K562 (cell line): ENCODE measurements at regions not wholly inside any gene's neighbourhood (a gene's known extent, or its start where the extent isn't known, plus 50 kb on each side); places are given as distances from the start of the nearest gene placed in this dataset.

Source experiments
- ATAC-seq: fragments of 200-7000 bp; cut with Tn5 transposase; 3 replicates; pipeline ENCODE4 v1.9.1; 2020; ENCODE audit warnings: moderate library complexity
- BruUV-seq: library from RNA; stranded (reverse); fragments of 400-500 nt; replicated peaks from 2 replicates; lab custom pipeline; 2021; lab: Mats Ljungman, UMichigan
- CTCF ChIA-PET: fragments of 300-600 bp; formaldehyde crosslinking; extraction: SDS; loops from one replicate; lab custom pipeline; 2021; ENCODE audit warnings: low intra/inter-chr PET ratio; lab: Yijun Ruan, JAX
- POLR2A ChIA-PET: fragments of 300-600, 350-650 bp; sonication (Branson Sonifier 250); formaldehyde crosslinking; extraction: SDS; loops from one replicate; lab custom pipeline; 2021; ENCODE audit warnings: antibody characterized with exemption, inconsistent platforms; lab: Yijun Ruan, JAX
- DNase-seq, 4 experiments: peaks; one replicate each; pipeline versions ENCODE4 v3.0.0 to v3.0.0-alpha.2; 2011 to 2018; ENCODE audit warnings: low spot score in 3 of 4, mixed read lengths in 3 of 4; ENCODE audit errors: extremely low read depth in 1 of 4
- FAIRE-seq: peaks from 2 replicates; lab custom pipeline; 2011; peaks lifted over from hg19 to GRCh38; lab: Jason Lieb, UNC
- H2AFZ ChIP-seq: 2 replicates; pipeline ENCODE4 v1.6.0; 2011; ENCODE audit warnings: low read depth, low read length, control low read depth, inconsistent platforms
- H3K27ac ChIP-seq: fragments of 200-600 bp; 3 replicates; pipeline ENCODE4 v1.8.0; 2011; ENCODE audit warnings: low read depth, mild to moderate bottlenecking, control low read depth, inconsistent platforms, low read length, moderate library complexity, mixed read lengths; ENCODE audit errors: extremely low read depth
- H3K27me3 ChIP-seq, 2 experiments: fragments of 300-600 bp in 1 of 2; 2 replicates in 1 of 2; 3 replicates in 1 of 2; pipeline versions ENCODE4 v1.6.0 to v1.8.0; 2011; ENCODE audit warnings: inconsistent platforms in 2 of 2, low read length in 2 of 2, mild to moderate bottlenecking in 1 of 2, mixed read lengths in 1 of 2, moderate library complexity in 1 of 2; ENCODE audit not compliant: control insufficient read depth in 2 of 2, insufficient read depth in 2 of 2
- H3K36me3 ChIP-seq: fragments of 300-600 bp; 3 replicates; pipeline ENCODE4 v1.8.0; 2011; ENCODE audit warnings: mild to moderate bottlenecking, low read length, inconsistent platforms; ENCODE audit not compliant: control insufficient read depth, insufficient read depth
- H3K4me1 ChIP-seq, 2 experiments: fragments of 200-600 bp in 1 of 2; replicated peaks in 1 of 2; 2 replicates in 1 of 2; 3 replicates in 1 of 2; pipeline versions ENCODE4 v1.5.1 to v1.8.0; 2011; ENCODE audit warnings: inconsistent platforms in 2 of 2, low read length in 2 of 2, mild to moderate bottlenecking in 1 of 2, mixed read lengths in 1 of 2, moderate library complexity in 1 of 2; ENCODE audit not compliant: control insufficient read depth in 2 of 2, insufficient read depth in 2 of 2
- H3K4me2 ChIP-seq: 2 replicates; pipeline ENCODE4 v1.6.1; 2011; ENCODE audit warnings: low read length, control low read depth, inconsistent platforms, mixed read lengths; ENCODE audit not compliant: insufficient read depth
- H3K4me3 ChIP-seq: fragments of 200-600 bp; sonication (generic), shearing (Covaris generic); 2 replicates; pipeline ENCODE4 v1.5.1; 2016; ENCODE audit warnings: control low read depth, inconsistent platforms
- H3K79me2 ChIP-seq: fragments of 200-600 bp; 3 replicates; pipeline ENCODE4 v1.8.0; 2011; ENCODE audit warnings: low read length, inconsistent platforms; ENCODE audit not compliant: control insufficient read depth, insufficient read depth
- H3K9ac ChIP-seq, 2 experiments: 2 replicates each; pipeline versions ENCODE4 v1.6.0 to v1.6.1; 2011; ENCODE audit warnings: low read depth in 2 of 2, low read length in 2 of 2, control low read depth in 1 of 2, inconsistent platforms in 1 of 2, mild to moderate bottlenecking in 1 of 2, mixed read lengths in 1 of 2; ENCODE audit not compliant: insufficient read depth in 1 of 2
- H3K9me1 ChIP-seq: one replicate; pipeline ENCODE4 v1.6.0; 2011; ENCODE audit warnings: inconsistent platforms, mild to moderate bottlenecking, low read length, moderate library complexity; ENCODE audit not compliant: control insufficient read depth, insufficient read depth
- H3K9me3 ChIP-seq: replicated peaks from 2 replicates; pipeline ENCODE4 v1.5.1; 2011; ENCODE audit warnings: low read depth, low read length, inconsistent platforms; ENCODE audit not compliant: control insufficient read depth, insufficient read depth
- H4K20me1 ChIP-seq: replicated peaks from 2 replicates; pipeline ENCODE4 v1.6.1; 2011; ENCODE audit warnings: low read length, inconsistent platforms, mixed read lengths; ENCODE audit not compliant: control insufficient read depth, insufficient read depth
- C11orf30 ChIP-seq: fragments of 450-650 bp; IDR thresholded peaks from 2 replicates; pipeline ENCODE4 v1.6.1; 2016; ENCODE audit warnings: low read depth, mild to moderate bottlenecking
- GABPA ChIP-seq: fragments of 200-800 bp; sonication (Bioruptor generic); conservative IDR thresholded peaks from 2 replicates; pipeline ENCODE4 v1.6.1; 2016; ENCODE audit warnings: low read depth, missing genetic modification characterization, missing compliant biosample characterization
- KDM2B ChIP-seq: fragments of 250-450 bp; sonication (Bioruptor Pico); IDR thresholded peaks from 2 replicates; pipeline ENCODE4 v1.8.0; 2021; ENCODE audit warnings: mild to moderate bottlenecking, moderate library complexity
- KLF13 ChIP-seq: fragments of 450-650 bp; IDR thresholded peaks from 2 replicates; pipeline ENCODE4 v1.6.1; 2016; ENCODE audit warnings: missing genetic modification characterization, low read depth, mild to moderate bottlenecking, missing compliant biosample characterization, moderate library complexity, borderline replicate concordance
- MAFG ChIP-seq: fragments of 450-650 bp; conservative IDR thresholded peaks from 2 replicates; pipeline ENCODE4 v1.6.1; 2016; ENCODE audit warnings: missing genetic modification characterization, missing compliant biosample characterization
- NFE2 ChIP-seq: IDR thresholded peaks from 2 replicates; pipeline ENCODE4 v1.6.1; 2014; ENCODE audit warnings: antibody characterized with exemption, low read depth
- ZNF639 ChIP-seq, 2 experiments: fragments of 200-800 bp in 1 of 2; sonication (Bioruptor generic) in 1 of 2; sonication (generic) in 1 of 2; formaldehyde crosslinking in 1 of 2; IDR thresholded peaks in 1 of 2; conservative IDR thresholded peaks in 1 of 2; 2 replicates each; pipeline versions ENCODE4 v1.5.0 to v1.6.1; 2016 to 2020; ENCODE audit warnings: missing compliant biosample characterization in 1 of 2, missing genetic modification characterization in 1 of 2, missing genetic modification reagents in 1 of 2
- ZNF766 ChIP-seq: fragments of 200-800 bp; sonication (Bioruptor generic); conservative IDR thresholded peaks from 2 replicates; pipeline ENCODE4 v1.6.1; 2016; ENCODE audit warnings: missing genetic modification characterization, missing compliant biosample characterization
- WGBS: fragments of 100-300 bp; shearing (Covaris generic); methylation state at CpG from one replicate; pipeline ENCODE4 v1.1.6; 2016; ENCODE audit warnings: low coverage, mixed read lengths; ENCODE audit not compliant: insufficient coverage; ENCODE audit errors: missing lambda C conversion rate; 5-methylcytosine and 5-hydroxymethylcytosine counted together
- in situ Hi-C: fragments of 300-500 bp; cut with MboI; formaldehyde crosslinking; loops from 4 replicates; pipeline ENCODE4 v1.15.0; 2018; ENCODE audit warnings: inconsistent platforms, mixed read lengths
- intact Hi-C: fragments of 100-400 bp; cut with micrococcal nuclease; formaldehyde crosslinking; loops from 2 replicates; pipeline ENCODE4 v1.14.2; 2022
- TF ChIP-seq, protein P1 (sequence below): fragments of 450-650 bp; IDR thresholded peaks from 2 replicates; pipeline ENCODE4 v1.6.1; 2016
- TF ChIP-seq, protein P2 (sequence below): fragments of 450-650 bp; conservative IDR thresholded peaks from 2 replicates; pipeline ENCODE4 v1.6.1; 2016; ENCODE audit warnings: missing genetic modification characterization, low read depth, mild to moderate bottlenecking, missing compliant biosample characterization, moderate library complexity

DNA sequence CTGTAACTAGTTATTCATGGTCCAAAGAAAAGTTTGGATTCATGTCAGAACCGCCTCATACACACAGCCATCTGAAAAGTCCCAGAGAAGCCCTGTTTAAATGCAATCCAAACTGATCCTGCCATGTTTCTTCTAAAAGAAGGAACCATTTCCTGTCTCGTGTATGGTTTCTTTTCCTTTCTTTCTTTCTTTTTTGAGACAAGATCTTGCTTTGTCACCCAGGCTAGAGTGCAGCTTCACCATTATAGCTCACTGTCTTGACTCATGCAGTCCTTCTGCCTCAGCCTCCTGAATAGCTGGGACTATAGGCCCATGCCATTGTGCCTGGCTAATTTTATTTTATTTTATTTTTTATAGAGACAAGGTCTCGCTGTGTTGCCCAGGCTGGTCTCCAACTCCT lies 77.4 kb upstream of the NSMCE3 start:
- Histone ChIP-seq H3K4me3 (no peak overlapping the region), H3K4me1 (0 out of 5 replicates have a peak, but pooled peaks cover 0 to 2% of the 10 kb centered on the region in 2 experiments), H2AFZ (peak overlapping the region; percentile 61; the same call in 1 of the 2 replicates), H3K27me3 (peaks cover 5 to 26% of the 10 kb centered on the region in 2 experiments; a peak in 2 of 5 replicates), H3K9me1 (no peaks in the 10 kb centered on the region), H3K27ac (no peak overlapping the region), H4K20me1 (no peaks in the 10 kb centered on the region), H3K9me3 (no peaks in the 10 kb centered on the region), H3K79me2 (no peaks in the 10 kb centered on the region), H3K9ac (no peak overlapping the region), H3K4me2 (no peak overlapping the region; the same call in 1 of the 2 replicates), H3K36me3 (no peaks in the 10 kb centered on the region)
- CTCF ChIA-PET, result no interaction called here
- in situ Hi-C loops, result no loop called here
- intact Hi-C loops, result no loop called here
- no peak for TF ChIP-seq KLF13 (tag)
- TF ChIP-seq KDM2B (CRISPR knock-in tag), result no peak
- TF ChIP-seq, protein P1, sequence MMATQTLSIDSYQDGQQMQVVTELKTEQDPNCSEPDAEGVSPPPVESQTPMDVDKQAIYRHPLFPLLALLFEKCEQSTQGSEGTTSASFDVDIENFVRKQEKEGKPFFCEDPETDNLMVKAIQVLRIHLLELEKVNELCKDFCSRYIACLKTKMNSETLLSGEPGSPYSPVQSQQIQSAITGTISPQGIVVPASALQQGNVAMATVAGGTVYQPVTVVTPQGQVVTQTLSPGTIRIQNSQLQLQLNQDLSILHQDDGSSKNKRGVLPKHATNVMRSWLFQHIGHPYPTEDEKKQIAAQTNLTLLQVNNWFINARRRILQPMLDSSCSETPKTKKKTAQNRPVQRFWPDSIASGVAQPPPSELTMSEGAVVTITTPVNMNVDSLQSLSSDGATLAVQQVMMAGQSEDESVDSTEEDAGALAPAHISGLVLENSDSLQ, result no peak
- TF ChIP-seq ZNF766 (CRISPR knock-in tag), result peak; percentile 60; the same call in 1 of the 2 replicates
- TF ChIP-seq MAFG, result peak; percentile 57
- TF ChIP-seq GABPA (tag), result peak; percentile 44; the same call in 1 of the 2 replicates
- peak; percentile 41; the same call in 1 of the 2 replicates for TF ChIP-seq NFE2
- TF ChIP-seq, protein P2, sequence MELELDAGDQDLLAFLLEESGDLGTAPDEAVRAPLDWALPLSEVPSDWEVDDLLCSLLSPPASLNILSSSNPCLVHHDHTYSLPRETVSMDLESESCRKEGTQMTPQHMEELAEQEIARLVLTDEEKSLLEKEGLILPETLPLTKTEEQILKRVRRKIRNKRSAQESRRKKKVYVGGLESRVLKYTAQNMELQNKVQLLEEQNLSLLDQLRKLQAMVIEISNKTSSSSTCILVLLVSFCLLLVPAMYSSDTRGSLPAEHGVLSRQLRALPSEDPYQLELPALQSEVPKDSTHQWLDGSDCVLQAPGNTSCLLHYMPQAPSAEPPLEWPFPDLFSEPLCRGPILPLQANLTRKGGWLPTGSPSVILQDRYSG (tag), result 0 out of 2 replicates have a peak, but pooled peaks have one; percentile 34
- 0 out of 2 replicates have a peak, but pooled peaks have one; percentile 22 for TF ChIP-seq C11orf30
- TF ChIP-seq ZNF639 (CRISPR knock-in tag; conservative IDR thresholded peaks at IDR 0.05 in 1 of 2, IDR thresholded peaks at IDR 0.05 in 1 of 2), result peak in 1 of 2 experiments; percentile 37; a peak in 1 of 4 replicates
- FAIRE-seq, result no peak
- peak in 1 of 4 experiments; percentile 5 for DNase-seq
- POLR2A ChIA-PET, result interaction anchor here (0.6 to 1.4 kb wide), 4 partner anchors 9 to 331 kb away, joined by 3 to 4 read pairs (median 3); no protein-coding TSS in a partner anchor
- ATAC-seq, result peak; percentile 63; the same call in 2 of the 3 replicates
- WGBS, result 0% methylated on average over 3 of the region's 3 CpGs
- no TSS peak for BruUV-seq
